A673 (cell line): ENCODE measurements at regions not wholly inside any gene's neighbourhood (a gene's known extent, or its start where the extent isn't known, plus 50 kb on each side); places are given as distances from the start of the nearest gene placed in this dataset.

Experiments used
- CTCF ChIP-seq: fragments of 300-800, 200-600 bp; sonication (generic); conservative IDR thresholded peaks from 2 replicates; pipeline ENCODE4 v1.5.1; 2017; ENCODE audit warnings: low read depth, mild to moderate bottlenecking, antibody characterized with exemption, low read length, moderate library complexity, mixed read lengths
- EZH2 ChIP-seq: fragments of 200-600 bp; sonication (generic); IDR thresholded peaks from 2 replicates; pipeline ENCODE4 v1.6.1; 2017; ENCODE audit warnings: borderline replicate concordance, low read depth, mild to moderate bottlenecking, mixed read lengths, antibody characterized with exemption, low read length; ENCODE audit not compliant: poor library complexity, severe bottlenecking

GRCh38 chr17:56099649-56100048 is 53.6 kb upstream of the ANKFN1 start:
- TF ChIP-seq CTCF, result no peak
- no peak for TF ChIP-seq EZH2
